K562 (cell line): ENCODE measurements at regions not wholly inside any gene's neighbourhood (a gene's known extent, or its start where the extent isn't known, plus 50 kb on each side); places are given as distances from the start of the nearest gene placed in this dataset.

Source experiments
- ARNT ChIP-seq, 2 experiments: fragments of 450-650 bp; IDR thresholded peaks; 2 replicates each; pipeline ENCODE4 v1.6.1; 2016; ENCODE audit warnings: mild to moderate bottlenecking in 1 of 2
- CTCF ChIP-seq, 3 experiments: IDR thresholded peaks in 2 of 3; conservative IDR thresholded peaks in 1 of 3; 2 replicates each; pipeline ENCODE4 v1.5.1; 2011 to 2012; ENCODE audit warnings: low read length in 3 of 3, mild to moderate bottlenecking in 3 of 3, control low read depth in 2 of 3, improper control_type of control experiment in 1 of 3, inconsistent platforms in 1 of 3, low read depth in 1 of 3, mixed read lengths in 1 of 3, moderate library complexity in 1 of 3; ENCODE audit not compliant: insufficient read depth in 2 of 3
- MAZ ChIP-seq, 2 experiments: fragments of 450-650 bp in 1 of 2; sonication (generic) in 1 of 2; formaldehyde crosslinking; IDR thresholded peaks in 1 of 2; conservative IDR thresholded peaks in 1 of 2; 2 replicates each; pipeline versions ENCODE4 v1.4.0 to v1.5.0; 2020; ENCODE audit warnings: mild to moderate bottlenecking in 1 of 2, missing genetic modification reagents in 1 of 2

GRCh38 chr4:123256901-123257300, 139.7 kb upstream of the SPRY1 start:
- TF ChIP-seq CTCF (IDR thresholded peaks at IDR 0.05 in 2 of 3, conservative IDR thresholded peaks at IDR 0.05 in 1 of 3; ENCODE audit: insufficient read depth in 2 of 3, low read depth in 1 of 3, low read length in 3 of 3) (no peak), MAZ (CRISPR knock-in tag; conservative IDR thresholded peaks at IDR 0.05 in 1 of 2, IDR thresholded peaks at IDR 0.05 in 1 of 2) (no peak), ARNT (IDR thresholded peaks at IDR 0.05) (no peak)
